ENCODE measurements at regions not wholly inside any gene's neighbourhood (a gene's known extent, or its start where the extent isn't known, plus 50 kb on each side); places are given as distances from the start of the nearest gene placed in this dataset.
A peak's percentile ranks its signal among the peaks of the same experiment; 100 is the strongest.
"Not testable (repeated sequence)": the region's sequence is repeated elsewhere in the genome, so short reads cannot be mapped to it uniquely, and the experiment has no call there.

DNA sequence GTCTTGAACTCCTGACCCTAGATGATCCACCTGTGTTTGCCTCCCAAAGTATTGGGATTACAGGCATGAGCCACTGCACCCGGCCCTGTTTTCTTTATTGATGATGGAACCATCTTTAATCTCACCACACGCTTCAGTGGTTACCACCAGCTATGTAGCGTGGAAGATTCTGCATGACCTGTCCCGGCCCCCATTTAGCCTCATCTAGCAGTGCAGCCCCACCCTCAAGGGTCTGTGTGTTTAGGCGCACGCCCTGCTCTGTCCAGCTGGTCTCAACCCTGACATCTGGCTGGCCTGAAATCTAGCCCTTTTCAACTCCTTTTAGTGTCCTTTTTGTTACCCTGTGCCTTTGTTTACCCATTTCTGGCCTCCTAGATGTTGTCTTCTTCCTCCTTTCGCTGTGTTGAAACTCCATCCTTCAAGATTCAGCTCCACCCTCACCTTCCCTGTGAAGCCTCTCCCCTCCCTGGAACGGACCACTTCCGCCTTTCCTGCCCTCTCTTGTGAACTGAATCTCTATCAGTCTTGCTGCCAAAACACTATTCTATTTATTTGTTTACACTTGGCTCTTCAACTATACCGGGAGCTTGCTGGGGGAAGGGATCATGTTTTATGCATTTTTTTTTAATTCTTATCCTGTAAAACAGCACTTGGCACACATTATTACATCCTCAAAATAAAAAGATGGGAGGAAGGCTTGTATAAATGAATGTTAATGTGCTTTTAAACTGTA lies 101.0 kb upstream of the MTHFD1L start:
- no peak for DNase-seq (ENCODE audit: low read depth in 4 of 4, low spot score in 2 of 4)

DNA sequence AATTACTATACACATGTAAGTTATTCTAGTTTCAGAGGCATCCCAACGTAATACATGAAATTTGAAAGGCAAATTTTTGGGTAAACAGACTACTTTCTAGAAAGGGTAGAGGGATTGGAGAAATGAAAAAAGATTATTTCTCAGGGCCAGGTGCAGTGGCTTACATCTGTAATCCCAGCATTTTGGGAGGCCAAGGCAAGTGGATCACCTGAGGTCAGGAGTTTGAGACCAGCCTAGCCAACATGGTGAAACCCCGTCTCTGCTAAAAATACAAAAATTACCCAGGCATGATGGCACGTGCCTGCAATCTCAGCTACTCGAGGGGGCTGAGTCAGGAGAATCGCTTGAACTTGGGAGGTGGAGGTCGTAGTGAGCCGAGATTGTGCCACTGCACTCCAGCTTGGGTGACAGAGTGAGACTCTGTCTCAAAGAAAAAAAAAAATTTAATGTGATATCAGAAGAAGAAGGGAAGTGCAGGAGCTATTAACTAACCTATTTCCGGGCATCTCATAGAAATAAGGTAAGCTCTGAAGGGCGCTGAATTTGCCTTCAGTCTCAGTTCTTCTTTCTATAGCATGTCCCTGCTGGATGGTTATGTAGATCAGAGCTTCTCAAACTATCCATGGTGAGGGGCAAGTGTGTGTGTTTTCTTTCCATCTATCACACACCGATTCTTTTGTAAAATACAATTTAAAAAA lies 100.3 kb upstream of the MTHFD1L start:
- DNase-seq (ENCODE audit: low read depth in 4 of 4, low spot score in 2 of 4): no peak

DNA sequence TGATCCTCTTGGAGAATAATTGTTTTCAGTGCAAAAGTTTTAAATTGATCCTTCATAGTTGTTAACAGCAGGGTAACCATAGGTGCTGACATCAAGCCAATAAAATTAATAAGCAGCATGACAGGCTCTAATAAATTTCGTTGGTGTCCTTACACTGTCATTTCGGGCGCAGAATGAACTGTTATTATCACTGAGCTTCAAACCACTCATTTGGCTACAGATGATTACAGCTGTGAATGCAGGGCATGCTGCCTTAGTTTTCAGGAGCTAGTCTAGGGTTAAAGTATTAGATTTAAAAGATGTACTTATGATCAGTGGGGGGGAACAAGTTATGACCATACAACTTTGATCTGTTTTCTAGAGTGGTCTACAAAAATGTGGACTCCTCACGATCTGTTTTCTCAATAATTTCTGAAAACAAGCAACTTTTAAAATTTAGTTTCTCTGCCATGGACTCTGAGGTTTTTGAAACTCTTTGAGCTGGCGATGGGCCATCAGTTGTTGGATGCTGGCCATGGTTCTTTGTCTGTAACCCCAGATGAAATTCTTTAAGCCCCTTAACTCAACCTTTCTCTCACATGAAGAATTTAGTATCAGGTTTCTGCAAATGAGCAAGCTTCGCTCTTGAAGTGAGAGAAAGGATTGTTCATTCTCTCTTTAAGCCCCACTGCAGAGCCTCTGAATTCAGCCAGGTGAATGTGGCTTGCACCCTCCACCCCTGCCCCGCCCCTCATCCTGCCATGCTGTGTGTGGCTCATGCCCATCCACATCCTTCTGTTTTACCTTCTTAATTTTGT lies 99.1 kb upstream of the MTHFD1L start:
- DNase-seq (ENCODE audit: low read depth in 4 of 4, low spot score in 2 of 4): no peak

DNA sequence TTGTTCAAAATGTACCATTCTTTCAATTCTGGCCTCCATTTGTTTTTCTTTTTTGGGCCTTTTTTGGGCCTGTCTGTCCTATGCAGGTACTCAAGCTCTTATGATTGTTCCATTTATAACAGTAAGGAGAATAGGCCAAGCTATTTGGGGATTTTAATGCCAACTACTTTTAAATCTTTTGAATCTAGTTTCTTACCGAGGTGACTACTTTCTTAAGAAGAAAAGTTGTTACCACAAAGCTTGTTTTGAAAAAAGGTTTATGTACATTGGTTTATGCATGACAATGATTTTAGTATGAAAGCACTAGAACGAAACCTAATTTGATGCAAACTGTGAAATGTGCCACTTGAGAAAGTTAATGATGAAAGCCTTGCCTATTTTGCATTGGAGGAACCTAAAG lies 98.3 kb upstream of the MTHFD1L start:
- no peak for DNase-seq (ENCODE audit: low read depth in 4 of 4, low spot score in 2 of 4)

DNA sequence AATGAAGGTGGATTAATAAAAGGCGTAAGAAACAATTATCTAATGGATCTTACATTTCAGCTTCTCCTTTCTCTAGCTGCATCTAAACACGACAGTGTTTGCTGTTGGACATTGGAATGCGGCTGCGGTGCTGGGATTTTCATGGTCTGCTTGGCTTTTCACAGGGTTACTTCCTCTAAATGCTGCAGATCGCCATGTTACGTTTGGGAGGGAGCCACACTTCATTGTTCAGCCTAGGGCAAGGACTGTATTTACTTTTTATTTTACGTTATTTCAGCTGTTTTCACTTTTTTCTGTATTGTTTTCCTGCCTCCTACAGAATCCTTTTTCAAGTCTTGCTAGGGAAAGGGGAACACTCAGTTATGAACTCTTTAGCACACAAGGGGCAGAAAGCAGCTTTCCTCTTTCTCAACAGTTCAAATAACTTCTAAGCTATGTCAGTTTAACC lies 97.9 kb upstream of the MTHFD1L start:
- DNase-seq (ENCODE audit: low read depth in 4 of 4, low spot score in 2 of 4): no peak

DNA sequence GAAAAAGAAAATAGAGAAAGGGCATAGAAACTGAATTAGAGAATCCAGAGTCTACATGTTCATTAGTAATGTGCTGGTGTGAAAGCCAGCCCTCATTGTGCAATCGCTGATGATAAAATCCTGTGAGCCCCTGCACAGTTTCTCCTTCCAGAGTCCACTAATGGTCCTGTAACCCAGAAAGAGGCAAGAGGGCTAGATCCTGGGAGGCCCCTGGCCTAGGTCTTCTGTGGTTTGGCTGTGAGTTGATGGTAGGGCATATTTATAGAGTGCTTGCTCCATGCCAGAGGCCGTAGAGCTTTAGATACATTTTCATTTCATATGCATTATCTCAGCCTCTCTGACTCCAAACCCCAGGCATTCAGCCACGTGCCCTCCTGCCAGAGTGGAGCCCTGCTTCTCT lies 94.9 kb upstream of the MTHFD1L start:
- no peak for DNase-seq (ENCODE audit: low read depth in 4 of 4, low spot score in 2 of 4)

DNA sequence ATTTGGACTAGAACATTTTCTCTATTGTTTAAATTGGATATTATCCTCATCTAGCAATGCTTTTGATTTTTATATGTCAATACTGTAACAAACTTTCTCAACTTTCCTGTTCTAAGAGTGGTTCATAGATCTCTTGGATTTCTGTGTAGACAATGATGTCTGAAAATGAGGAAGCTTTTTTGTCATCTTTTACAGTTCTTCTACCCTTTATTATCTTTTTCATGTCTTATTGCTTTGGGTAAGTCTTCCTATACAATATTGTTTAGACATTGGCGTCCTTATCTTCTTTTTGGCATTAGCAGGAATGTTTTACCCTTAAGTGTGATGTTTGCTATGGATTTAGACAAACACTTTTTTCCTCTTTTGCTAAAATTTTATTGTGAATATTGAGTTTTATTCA lies 91.5 kb upstream of the MTHFD1L start:
- DNase-seq (ENCODE audit: low read depth in 4 of 4, low spot score in 2 of 4): no peak

DNA sequence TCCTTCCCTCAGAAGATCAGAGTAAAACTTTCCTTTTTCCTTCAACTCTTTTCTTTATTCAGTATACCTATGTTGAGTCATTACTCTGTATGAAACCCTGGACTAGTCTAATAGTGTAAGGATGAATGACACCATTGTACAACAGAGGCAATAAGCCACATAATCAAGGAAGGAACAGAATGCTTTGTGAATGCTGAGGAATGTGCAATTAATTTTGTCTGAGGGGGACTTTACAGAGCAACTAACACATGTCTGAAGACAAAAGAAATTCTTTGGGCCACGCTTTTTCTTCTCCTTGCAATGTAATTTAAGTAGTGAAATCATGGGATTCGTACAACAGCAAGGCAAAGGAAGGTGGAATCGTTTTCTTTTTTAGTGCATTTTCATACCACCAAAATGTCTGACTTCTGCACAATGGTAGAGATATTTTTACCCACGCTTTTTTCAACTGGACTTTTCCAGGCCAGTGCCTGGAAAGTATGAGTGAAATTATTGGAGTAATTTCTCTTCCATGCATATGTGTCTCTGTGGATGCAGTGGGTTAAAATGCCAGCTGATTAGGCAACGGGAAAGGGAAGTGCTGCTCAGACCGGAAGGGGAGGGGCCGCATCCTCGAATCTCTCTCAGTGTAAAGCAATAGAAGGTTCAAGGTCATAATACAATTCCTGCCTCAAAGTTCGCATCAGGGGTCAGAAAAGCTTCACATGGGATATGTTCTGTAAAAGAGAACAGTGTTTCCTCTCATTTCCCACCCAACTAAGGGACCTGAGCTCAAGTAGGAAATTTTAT lies 89.9 kb upstream of the MTHFD1L start:
- DNase-seq (ENCODE audit: low read depth in 4 of 4, low spot score in 2 of 4): no peak

DNA sequence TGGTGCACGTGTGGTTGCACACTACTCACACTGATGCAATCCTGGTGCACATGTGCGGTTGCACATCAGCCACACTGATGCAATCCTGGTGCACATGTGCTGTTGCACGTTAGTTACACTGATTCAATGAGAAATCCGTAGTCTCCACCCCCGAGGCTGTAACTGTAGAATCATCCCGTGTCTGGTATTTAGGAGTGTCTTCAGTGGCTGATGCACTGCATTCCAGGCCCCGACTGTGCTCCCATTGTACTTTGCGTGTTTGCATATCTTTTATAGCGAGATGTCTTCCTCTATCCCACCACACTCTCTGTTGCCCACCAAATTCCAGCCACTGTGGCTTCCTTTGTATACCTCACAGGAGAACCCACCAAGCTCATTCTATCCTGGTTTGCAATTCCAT lies 87.8 kb upstream of the MTHFD1L start:
- DNase-seq (ENCODE audit: low read depth in 4 of 4, low spot score in 2 of 4): no peak

DNA sequence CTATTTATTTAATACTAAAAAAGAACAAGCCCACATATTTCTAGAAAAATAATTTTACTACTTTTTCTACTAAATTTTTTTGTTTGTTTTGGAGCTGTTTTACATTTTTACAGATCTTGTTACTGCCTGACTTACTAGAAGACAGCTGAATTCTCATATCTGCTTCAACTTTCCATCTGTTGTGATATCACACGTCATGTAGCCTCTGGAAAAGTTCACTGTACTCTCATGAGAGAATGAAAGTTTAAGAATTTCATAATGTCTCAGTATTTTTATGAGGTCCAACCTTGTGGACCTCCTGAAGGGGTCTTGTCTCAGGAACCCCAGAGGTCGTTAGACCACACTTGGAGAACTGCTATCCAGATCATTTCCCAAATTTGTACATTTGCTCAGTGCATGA lies 81.7 kb upstream of the MTHFD1L start:
- DNase-seq (ENCODE audit: low read depth in 4 of 4, low spot score in 2 of 4): no peak

DNA sequence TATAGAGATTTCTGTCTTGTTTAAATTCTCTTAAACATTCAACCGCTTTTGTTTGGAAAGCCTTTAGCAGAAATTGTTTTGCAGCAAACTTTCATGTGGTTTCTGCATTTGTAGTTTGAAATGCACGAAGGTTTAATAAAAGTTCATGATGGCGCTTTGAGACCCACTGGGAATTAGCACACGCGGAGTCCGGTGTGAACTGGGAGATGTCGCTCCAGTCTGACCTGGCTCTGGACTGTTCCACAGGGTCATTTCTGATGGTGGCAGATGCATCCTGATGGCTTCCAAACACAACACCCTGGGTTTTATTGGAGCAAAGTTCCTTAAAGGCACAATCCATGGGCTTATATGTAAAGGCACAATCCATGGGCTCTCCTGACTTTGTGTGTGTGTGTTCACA lies 78.1 kb upstream of the MTHFD1L start:
- DNase-seq (ENCODE audit: low read depth in 4 of 4, low spot score in 2 of 4): no peak

DNA sequence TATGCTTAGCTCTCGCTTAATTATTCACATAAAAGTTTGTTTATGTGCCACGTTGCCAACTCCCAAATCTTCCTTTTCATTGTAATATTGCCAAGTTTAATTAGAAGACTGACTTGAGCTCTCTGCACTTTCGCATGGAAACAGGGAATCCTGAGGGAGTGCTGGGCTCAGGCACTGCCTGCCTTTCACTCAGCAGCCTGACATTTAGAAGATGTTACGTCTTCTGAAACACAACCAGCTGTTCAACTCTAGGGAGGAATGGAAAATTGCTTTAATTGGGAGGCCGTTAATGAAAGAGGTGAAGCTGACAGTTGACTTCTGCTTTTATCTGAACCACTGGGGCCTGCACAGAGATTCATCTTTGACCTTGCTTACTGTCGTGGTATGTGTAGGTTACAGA lies 77.4 kb upstream of the MTHFD1L start:
- no peak for DNase-seq (ENCODE audit: low read depth in 4 of 4, low spot score in 2 of 4)

DNA sequence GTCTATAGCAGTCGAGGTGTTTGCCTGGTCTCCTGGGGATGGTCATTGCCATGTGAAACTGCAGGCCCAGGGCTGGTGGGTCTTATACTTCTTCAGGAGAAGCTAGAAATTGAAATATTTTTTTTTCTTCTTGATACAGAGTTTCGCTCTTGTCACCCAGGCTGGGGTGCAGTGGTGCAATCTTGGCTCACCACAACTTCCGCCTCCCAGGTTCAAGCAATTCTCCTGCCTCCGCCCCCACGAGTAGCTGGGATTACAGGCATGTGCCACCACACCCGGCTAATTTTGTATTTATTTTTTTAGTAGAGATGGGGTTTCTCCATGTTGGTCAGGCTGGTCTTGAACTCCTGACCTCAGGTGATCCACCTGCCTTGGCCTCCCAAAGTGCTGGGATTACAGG lies 75.6 kb upstream of the MTHFD1L start:
- DNase-seq (ENCODE audit: low read depth in 4 of 4, low spot score in 2 of 4): not testable (repeated sequence)

DNA sequence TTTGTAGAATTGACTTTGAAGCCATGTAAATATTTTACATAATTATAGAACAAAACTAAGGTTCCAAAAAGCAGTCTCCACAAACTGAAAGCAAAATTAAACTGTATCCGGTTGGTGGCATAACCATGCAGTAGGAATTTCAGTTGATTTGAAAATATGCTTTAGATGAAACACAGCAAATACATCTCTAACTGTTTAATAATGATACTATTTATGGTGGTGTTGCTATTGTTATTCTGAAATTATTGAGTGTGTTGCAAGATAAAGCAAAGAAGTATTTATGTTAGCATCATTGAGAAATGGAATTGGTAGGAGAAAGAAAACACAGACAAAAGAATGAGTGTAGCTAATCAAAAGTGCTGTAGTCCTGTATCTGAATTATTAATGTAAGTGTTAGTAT lies 73.8 kb upstream of the MTHFD1L start:
- no peak for DNase-seq (ENCODE audit: low read depth in 4 of 4, low spot score in 2 of 4)

DNA sequence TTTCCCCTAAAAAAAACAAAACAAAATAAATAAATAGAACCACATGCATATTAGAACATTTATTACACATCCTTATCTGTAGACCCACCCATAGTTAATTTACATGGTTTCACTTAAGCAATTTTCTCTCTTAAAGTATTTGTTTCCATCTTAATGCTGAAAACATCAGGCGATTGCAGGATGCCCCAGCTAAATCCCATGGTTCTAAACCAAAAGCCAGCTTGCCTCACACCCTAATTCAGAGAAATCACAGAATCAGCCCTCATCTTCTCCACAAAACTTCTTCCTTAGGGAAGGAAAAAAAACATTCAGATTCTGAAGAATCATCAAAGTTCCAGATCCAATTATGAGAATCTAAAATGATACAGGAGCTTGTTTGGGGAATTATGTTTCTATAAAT lies 67.6 kb upstream of the MTHFD1L start:
- no peak for DNase-seq (ENCODE audit: low read depth in 4 of 4, low spot score in 2 of 4)

DNA sequence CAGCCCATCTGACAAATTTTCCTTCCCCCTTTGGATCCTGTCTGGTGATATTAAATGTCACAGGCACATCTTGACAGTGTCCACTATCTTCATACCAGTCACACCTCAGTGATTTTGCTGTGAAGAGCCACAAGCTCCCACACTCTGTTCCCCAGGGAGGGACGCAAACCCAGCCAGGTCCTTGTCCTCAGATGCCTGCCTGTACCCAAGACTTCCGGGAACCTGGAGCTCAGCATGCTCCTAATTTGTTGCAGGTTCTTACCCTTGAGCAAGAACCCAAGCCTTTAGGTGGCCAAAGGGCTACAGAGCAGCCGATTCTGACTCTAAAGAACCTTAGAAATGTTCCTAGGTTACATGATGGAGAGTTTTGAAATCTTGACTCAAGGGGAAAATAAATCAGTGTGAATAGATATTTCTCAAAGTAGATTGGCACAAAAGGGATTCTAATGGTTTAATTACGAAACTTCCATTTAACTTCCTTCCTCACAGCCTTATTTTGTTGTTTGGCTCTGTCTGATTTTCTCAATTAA lies 66.2 kb upstream of the MTHFD1L start:
- no peak for DNase-seq (ENCODE audit: low read depth in 4 of 4, low spot score in 2 of 4)

DNA sequence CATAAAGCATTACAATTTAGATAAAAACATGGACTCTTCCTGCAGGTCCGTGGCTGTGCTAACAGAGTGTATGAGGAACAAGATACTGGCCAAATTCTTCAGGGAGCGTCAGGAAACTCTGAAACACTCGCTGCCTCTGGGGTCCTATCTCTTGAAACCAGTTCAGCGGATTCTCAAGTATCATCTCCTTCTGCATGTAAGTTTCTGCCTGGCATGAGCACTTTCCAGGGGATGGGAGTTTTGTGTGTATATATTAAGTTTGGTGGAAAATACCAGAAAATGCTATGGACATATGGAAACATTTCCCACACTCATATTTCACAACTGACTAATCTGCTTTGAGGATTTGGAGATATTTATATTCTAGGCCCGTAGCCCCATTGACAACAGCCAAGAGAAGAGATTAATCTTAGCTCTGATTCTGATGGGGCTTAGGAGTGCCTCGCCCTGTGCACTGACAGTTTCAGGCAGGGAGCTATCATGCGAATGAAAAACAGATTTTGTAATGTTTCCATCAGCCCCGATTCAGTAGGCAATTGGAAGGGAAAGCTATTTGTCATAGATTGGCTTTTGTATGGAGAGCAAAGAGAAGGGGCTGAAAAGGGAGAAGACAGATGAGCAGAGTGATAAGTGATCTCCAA lies 64.7 kb upstream of the MTHFD1L start:
- no peak for DNase-seq (ENCODE audit: low read depth in 4 of 4, low spot score in 2 of 4)

DNA sequence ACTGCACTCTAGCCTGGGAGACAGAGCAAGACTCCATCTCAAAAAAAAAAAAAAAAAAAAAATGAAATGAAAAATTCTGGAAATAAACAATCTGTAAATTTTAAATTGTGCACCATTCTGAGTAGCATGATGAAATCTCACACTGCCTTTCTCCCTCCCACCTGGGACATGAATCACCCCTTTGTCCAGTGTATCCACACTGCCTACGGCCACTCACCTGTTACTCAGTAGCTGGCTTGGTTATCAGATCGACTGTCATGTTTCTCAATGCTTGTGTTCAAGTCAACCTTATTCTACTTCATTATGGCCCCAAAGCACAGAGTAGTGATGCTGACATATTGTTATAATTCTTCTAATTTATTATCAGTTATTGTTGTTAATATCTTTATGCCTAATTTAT lies 58.7 kb upstream of the MTHFD1L start:
- DNase-seq (ENCODE audit: low read depth in 4 of 4, low spot score in 2 of 4): no peak

DNA sequence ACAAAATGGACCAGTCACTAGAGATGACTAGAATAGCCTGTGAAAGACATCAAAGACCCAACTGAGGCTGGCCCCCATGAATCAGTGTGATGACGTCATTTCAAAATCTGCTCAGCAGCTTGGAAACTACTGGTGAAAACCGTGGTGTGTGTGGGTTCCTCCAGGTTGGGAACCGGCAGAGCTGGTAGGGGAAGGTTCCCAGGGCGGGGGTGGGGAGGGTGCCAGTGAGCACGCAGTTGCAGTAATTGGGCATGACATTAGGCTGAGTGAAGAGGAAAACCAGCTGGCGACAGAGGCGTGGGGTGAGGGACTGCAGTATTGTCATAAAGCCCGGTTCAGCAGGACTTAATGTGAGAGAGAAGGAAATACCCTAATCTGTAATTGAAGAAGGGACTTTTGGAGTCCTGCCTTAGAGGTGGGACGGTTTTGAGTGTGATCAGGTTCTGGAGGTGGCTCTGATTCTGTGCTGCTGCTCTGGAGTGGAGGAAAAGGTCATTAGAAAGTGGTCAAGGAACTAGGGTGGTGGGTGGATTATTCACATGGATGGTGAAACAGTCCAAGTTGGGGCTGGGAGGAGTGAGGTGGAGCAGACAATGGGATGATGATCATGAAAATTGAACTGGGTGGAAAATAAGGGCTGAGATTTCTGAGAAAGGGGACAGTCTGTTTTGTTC lies 52.0 kb upstream of the MTHFD1L start:
- DNase-seq (ENCODE audit: low read depth in 4 of 4, low spot score in 2 of 4): peak in 2 of 4 donors; percentile 28 to 29

DNA sequence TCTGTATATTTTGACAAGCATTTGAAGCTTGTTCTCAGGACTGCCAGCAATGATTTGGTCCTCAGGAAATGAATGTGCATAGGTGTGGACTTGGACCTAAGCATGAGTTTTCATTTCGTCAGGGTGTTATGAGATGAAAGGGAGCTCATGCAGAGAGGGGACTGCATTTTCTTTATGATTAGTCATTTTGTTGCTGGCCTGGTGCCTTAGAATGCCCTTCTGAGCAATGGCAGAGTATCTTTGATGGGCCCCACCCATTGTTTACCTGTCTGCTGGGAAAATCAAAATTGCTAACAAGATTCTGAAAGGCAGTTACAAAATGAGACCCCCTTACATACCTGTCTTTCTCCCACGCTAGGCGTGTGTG lies 51.5 kb upstream of the MTHFD1L start:
- DNase-seq (ENCODE audit: low read depth in 4 of 4, low spot score in 2 of 4): no peak
